Activated naive CD4-positive, alpha-beta T cell treated with anti-CD3 and anti-CD28 coated beads, Interleukin-2, amount 50 U/mL, for 72 hours (primary cell): ENCODE measurements at regions not wholly inside any gene's neighbourhood (a gene's known extent, or its start where the extent isn't known, plus 50 kb on each side); places are given as distances from the start of the nearest gene placed in this dataset.

Experiments used
- ATAC-seq, 2 donors: fragments of 150-1000 bp; cut with Tn5 transposase; 2 replicates each; pipeline ENCODE4 v1.10.0; 2021; ENCODE audit warnings: mild to moderate bottlenecking in 2 of 2, moderate library complexity in 2 of 2
- DNase-seq, 2 donors: peaks; one replicate each; pipeline ENCODE4 v3.0.0; 2021 to 2022; ENCODE audit warnings: low spot score in 2 of 2
- H3K27ac Mint-ChIP-seq, 2 donors: one replicate each; pipeline ENCODE4 v1.8.0; 2022; ENCODE audit warnings: mild to moderate bottlenecking in 2 of 2, mixed read lengths in 2 of 2
- H3K36me3 Mint-ChIP-seq, 2 donors: one replicate each; pipeline ENCODE4 v1.8.0; 2022; ENCODE audit warnings: mixed read lengths in 2 of 2
- H3K9me3 Mint-ChIP-seq, 2 donors: one replicate each; pipeline ENCODE4 v1.8.0; 2022; ENCODE audit warnings: mixed read lengths in 2 of 2

DNA sequence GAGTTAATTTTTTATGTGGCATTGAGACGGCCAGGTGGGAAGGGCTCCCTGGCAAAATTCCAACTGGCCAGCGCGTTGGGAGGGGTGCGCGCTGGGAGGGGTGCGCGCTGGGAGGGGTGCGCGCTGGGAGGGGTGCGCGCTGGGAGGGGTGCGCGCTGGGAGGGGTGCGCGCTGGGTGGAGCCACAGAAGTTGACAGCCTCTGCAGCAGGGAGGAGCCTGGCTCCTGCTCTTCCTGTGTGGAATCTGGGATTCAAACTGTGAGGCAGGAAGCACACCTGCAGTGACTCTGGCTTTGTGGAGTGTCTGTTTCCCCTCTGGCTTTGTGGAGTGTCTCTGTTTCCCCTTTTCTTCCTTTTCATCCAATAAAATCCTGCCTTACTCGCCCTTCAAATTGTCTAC lies 147.9 kb upstream of the CBLN2 start:
- DNase-seq: no peak

GRCh38 chr18:72687736-72688135 lies 143.6 kb upstream of the CBLN2 start:
- ATAC-seq: no peak
- Mint-ChIP-seq H3K27ac (no peak overlapping the region), H3K36me3 (no peaks in the 10 kb centered on the region), H3K9me3 (no peaks in the 10 kb centered on the region)
- DNase-seq: no peak

More for the DNA sequence above, 147.9 kb upstream of the CBLN2 start:
- Mint-ChIP-seq H3K36me3 (no peaks in the 10 kb centered on the region), H3K9me3 (no peaks in the 10 kb centered on the region), H3K27ac (no peak overlapping the region)
- ATAC-seq: no peak

GRCh38 chr18:72675394-72675793 lies 131.3 kb upstream of the CBLN2 start:
- ATAC-seq (no peak), DNase-seq (no peak)
- Mint-ChIP-seq H3K36me3 (no peaks in the 10 kb centered on the region), H3K9me3 (no peaks in the 10 kb centered on the region), H3K27ac (no peak overlapping the region)

DNA sequence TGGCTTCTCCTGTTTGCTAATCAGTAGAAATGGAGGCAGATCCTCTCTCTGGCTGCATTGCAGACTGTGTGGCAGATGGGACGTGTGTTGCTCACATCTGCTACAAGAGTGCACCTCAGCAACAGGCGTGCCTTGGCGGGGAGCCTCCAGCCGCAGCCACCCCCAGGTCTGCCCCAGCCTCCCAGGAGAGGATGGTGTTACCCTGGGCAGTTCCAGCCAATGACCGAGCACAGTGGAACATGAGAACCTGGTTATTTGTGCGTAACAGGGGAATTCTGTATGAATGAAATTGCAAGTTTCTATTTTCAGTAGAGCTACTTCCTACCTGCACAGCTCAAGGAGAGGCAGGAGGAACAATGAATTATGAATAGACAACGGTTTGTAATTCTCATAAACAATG lies 130.6 kb upstream of the CBLN2 start:
- Mint-ChIP-seq H3K27ac (no peak overlapping the region), H3K36me3 (no peaks in the 10 kb centered on the region), H3K9me3 (no peaks in the 10 kb centered on the region)
- DNase-seq (no peak), ATAC-seq (no peak)

DNA sequence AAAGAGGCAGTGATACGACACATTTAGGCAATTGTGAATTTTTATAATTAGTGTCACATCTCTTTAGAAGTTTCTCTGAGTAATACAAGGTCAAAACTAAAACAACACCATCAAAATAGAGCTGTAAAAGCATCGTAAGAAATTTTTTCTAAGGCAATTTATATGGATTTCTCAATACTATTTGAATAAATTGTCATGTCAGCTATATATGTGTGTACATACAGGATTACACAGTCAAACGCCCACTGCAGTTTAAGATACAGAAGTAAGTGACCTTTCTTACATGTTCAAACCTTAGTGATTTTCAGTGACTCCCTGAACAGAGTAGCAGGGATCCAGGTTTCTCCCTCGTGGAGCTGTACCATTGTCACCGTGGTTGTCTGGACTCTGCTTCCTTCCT lies 129.1 kb upstream of the CBLN2 start:
- Mint-ChIP-seq H3K27ac (no peak overlapping the region), H3K36me3 (no peaks in the 10 kb centered on the region), H3K9me3 (no peaks in the 10 kb centered on the region)
- no peak for ATAC-seq
- no peak for DNase-seq

DNA sequence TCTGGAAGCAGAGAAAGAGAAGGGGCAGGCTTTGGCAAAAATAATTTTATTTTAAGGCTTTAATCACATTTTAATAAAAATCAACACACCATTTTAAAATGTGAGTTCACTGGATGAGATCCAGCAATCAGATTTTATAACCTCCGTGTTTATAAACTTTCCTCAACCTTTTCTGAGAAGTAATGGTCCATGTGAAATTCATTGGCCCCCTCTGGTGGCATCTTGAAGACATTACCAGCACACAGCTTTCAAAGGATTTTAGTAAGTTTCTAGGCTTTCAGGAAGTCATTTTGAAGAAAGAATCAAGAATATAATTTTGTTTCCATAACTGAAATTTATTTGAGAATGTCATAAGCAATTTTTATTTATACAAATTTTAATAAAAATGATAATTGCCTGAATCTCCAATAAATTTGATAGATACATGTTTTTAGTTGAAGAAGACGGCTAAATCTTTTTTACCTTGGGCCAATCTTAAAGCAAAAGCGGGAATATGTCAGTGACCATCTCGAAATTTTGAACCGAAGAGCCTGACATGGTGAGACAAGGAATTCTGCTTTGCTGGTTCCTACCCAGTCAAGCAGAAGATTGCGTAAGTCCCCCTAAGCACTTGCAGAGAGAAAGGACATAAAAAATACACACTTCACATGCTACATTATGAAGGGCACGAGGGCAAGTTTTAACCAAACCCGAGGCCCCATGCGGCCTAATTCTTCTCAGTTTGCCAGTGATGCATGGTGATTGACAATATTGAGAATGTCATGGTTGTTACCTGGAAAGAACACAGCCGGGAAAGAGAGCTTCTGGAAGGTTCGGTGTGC lies 128.4 kb upstream of the CBLN2 start:
- Mint-ChIP-seq H3K36me3 (no peaks in the 10 kb centered on the region), H3K9me3 (no peaks in the 10 kb centered on the region), H3K27ac (no peak overlapping the region)
- no peak for DNase-seq
- ATAC-seq: no peak

DNA sequence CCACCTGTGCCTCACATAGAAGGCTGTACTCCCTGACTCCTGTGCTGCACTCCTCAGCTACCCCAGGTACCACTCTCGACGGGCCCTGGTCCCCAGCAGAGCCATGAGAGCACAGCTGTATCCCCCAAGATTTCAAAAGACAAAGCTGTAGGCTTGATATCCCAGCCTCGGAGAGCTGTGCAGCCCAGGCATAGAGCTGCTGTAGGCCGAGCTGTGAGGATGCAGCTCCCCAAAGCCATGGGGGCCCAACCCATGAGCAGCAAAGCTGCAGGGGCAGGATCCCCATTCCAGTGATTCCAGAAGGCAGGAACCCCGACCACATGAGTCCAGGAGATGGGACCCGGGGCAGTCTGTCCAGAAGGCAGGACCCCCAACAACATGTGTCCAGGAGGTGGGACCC lies 123.8 kb upstream of the CBLN2 start:
- Mint-ChIP-seq H3K9me3 (peaks cover 0 to 6% of the 10 kb centered on the region in 2 donors), H3K27ac (no peak overlapping the region), H3K36me3 (no peaks in the 10 kb centered on the region)
- DNase-seq: no peak
- ATAC-seq: no peak

- H3K36me3 Mint-ChIP-seq: peaks cover 0 to 5% of the 10 kb centered on the region in 2 donors
- no peak overlapping the region for H3K27ac Mint-ChIP-seq
- H3K9me3 Mint-ChIP-seq: peaks cover 8% of the 10 kb centered on the region in 2 donors
- DNase-seq (peak in 1 of 2 donors; percentile 54), ATAC-seq (peak in 1 of 2 donors; percentile 58)
Measured at GRCh38 chr18:72652990-72653593, 109.0 kb upstream of the CBLN2 start.

GRCh38 chr18:72651033-72651432 lies 106.9 kb upstream of the CBLN2 start:
- no peak overlapping the region for H3K27ac Mint-ChIP-seq
- H3K36me3 Mint-ChIP-seq: no peaks in the 10 kb centered on the region
- H3K9me3 Mint-ChIP-seq: peaks cover 4 to 8% of the 10 kb centered on the region in 2 donors
- ATAC-seq (no peak), DNase-seq (no peak)

GRCh38 chr18:72648481-72648960 lies 104.4 kb upstream of the CBLN2 start:
- DNase-seq (no peak), ATAC-seq (no peak)
- H3K27ac Mint-ChIP-seq: no peak overlapping the region
- no peaks in the 10 kb centered on the region for H3K36me3 Mint-ChIP-seq
- H3K9me3 Mint-ChIP-seq: peaks cover 0 to 8% of the 10 kb centered on the region in 2 donors

DNA sequence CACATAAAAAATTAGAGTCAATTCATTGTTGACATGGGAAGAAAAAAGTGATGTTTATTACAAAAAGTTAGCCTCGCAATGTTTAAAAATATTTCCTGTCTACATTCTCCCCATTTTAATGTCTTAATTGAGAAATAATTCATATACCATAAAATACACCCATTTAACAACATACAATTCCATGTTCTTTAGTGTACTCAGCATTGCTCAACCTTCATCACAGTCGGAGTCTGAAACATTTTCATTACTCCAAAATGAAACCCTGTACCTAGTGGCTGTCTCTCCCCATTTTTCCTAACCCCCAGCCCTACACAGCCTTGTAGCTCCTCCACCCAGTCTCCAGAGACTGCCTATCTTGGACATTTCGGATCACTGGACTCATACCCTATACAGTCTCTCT lies 103.9 kb upstream of the CBLN2 start:
- H3K27ac Mint-ChIP-seq: no peak overlapping the region
- no peaks in the 10 kb centered on the region for H3K36me3 Mint-ChIP-seq
- no peak for DNase-seq

GRCh38 chr18:72640557-72640956 lies 96.4 kb upstream of the CBLN2 start:
- H3K9me3 Mint-ChIP-seq: peaks cover 0 to 12% of the 10 kb centered on the region in 2 donors
- DNase-seq (no peak), ATAC-seq (no peak)
- no peaks in the 10 kb centered on the region for H3K36me3 Mint-ChIP-seq
- no peak overlapping the region for H3K27ac Mint-ChIP-seq

More for the DNA sequence above, 103.9 kb upstream of the CBLN2 start:
- ATAC-seq: no peak
- peaks cover 0 to 8% of the 10 kb centered on the region in 2 donors for H3K9me3 Mint-ChIP-seq

DNA sequence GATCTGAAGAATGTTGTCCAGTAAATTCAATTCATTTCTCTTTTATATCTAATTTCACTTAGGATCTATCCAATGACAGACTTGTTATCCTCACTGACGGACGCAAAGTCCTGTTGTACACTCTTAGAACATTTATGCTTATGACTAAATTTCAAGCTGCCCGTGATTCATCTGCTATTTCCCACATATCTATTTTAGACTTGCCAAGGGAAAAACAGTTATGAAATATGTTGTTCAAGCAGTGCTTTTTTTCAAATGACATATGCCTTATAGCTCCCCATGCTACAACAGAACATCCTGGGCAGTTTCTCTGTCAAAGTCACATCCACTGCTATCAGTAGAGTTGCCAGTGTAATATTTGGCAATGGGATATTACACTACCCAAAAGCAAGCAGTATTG lies 94.2 kb upstream of the CBLN2 start:
- H3K9me3 Mint-ChIP-seq: peaks cover 0 to 3% of the 10 kb centered on the region in 2 donors
- H3K27ac Mint-ChIP-seq: no peak overlapping the region
- H3K36me3 Mint-ChIP-seq: no peaks in the 10 kb centered on the region
- DNase-seq: no peak
- ATAC-seq: no peak

GRCh38 chr18:72637721-72638120 lies 93.6 kb upstream of the CBLN2 start:
- DNase-seq (no peak), ATAC-seq (no peak)
- Mint-ChIP-seq H3K9me3 (peaks cover 0 to 3% of the 10 kb centered on the region in 2 donors), H3K27ac (no peak overlapping the region), H3K36me3 (no peaks in the 10 kb centered on the region)

- Mint-ChIP-seq H3K9me3 (peaks cover 0 to 3% of the 10 kb centered on the region in 2 donors), H3K27ac (no peak overlapping the region), H3K36me3 (no peaks in the 10 kb centered on the region)
- ATAC-seq (no peak), DNase-seq (no peak)
Measured at GRCh38 chr18:72637299-72637698, 93.2 kb upstream of the CBLN2 start.

GRCh38 chr18:72636611-72637010 lies 92.5 kb upstream of the CBLN2 start:
- no peaks in the 10 kb centered on the region for H3K36me3 Mint-ChIP-seq
- no peaks in the 10 kb centered on the region for H3K9me3 Mint-ChIP-seq
- DNase-seq (no peak), ATAC-seq (no peak)
- H3K27ac Mint-ChIP-seq: no peak overlapping the region

- H3K27ac Mint-ChIP-seq: no peak overlapping the region
Measured at GRCh38 chr18:72634500-72634899, 90.4 kb upstream of the CBLN2 start.

GRCh38 chr18:72630991-72631390 lies 86.8 kb upstream of the CBLN2 start:
- Mint-ChIP-seq H3K27ac (no peak overlapping the region), H3K36me3 (no peaks in the 10 kb centered on the region), H3K9me3 (no peaks in the 10 kb centered on the region)
- DNase-seq: no peak
- no peak for ATAC-seq

More at GRCh38 chr18:72634500-72634899, 90.4 kb upstream of the CBLN2 start:
- DNase-seq (no peak), ATAC-seq (no peak)
- Mint-ChIP-seq H3K9me3 (no peaks in the 10 kb centered on the region), H3K36me3 (no peaks in the 10 kb centered on the region)
